WERI-Rb-1 (cell line): ENCODE measurements at regions not wholly inside any gene's neighbourhood (a gene's known extent, or its start where the extent isn't known, plus 50 kb on each side); places are given as distances from the start of the nearest gene placed in this dataset.

Source experiments
- DNase-seq: peaks from one replicate; pipeline ENCODE4 v3.0.0-alpha.2; 2020
- H3K27ac ChIP-seq: fragments of 250-450 bp; sonication (Bioruptor Pico); 2 replicates; pipeline ENCODE4 v1.5.1; 2020; ENCODE audit warnings: mild to moderate bottlenecking, moderate library complexity
- H3K27me3 ChIP-seq: fragments of 250-450 bp; sonication (Bioruptor Pico); 2 replicates; pipeline ENCODE4 v1.5.1; 2021; ENCODE audit warnings: mild to moderate bottlenecking, low read depth, moderate library complexity; ENCODE audit not compliant: insufficient read depth, severe bottlenecking
- H3K36me3 ChIP-seq: fragments of 250-450 bp; sonication (Bioruptor Pico); 2 replicates; pipeline ENCODE4 v1.5.1; 2020; ENCODE audit warnings: mild to moderate bottlenecking, moderate library complexity
- H3K4me3 ChIP-seq: 2 replicates; pipeline ENCODE4 v1.5.1; 2011; ENCODE audit warnings: low read depth, mild to moderate bottlenecking, control low read depth, low read length
- H3K9me3 ChIP-seq: fragments of 250-450 bp; sonication (Bioruptor Pico); 2 replicates; pipeline ENCODE4 v1.5.1; 2021; ENCODE audit warnings: mild to moderate bottlenecking, moderate library complexity; ENCODE audit not compliant: severe bottlenecking
- CTCF ChIP-seq: IDR thresholded peaks from 2 replicates; pipeline ENCODE4 v1.5.1; 2011; ENCODE audit warnings: low read depth, mild to moderate bottlenecking, control low read depth, inconsistent platforms, low read length

- Histone ChIP-seq H3K9me3 (peaks cover 5% of the 10 kb centered on the region), H3K4me3 (no peak overlapping the region), H3K27ac (no peak overlapping the region), H3K36me3 (no peaks in the 10 kb centered on the region), H3K27me3 (peaks cover 8% of the 10 kb centered on the region)
- no peak for TF ChIP-seq CTCF
- DNase-seq: no peak
Measured at GRCh38 chr5:51944500-51945125, 561.4 kb downstream of the ISL1 start.

GRCh38 chr5:51958473-51958872 lies 575.2 kb downstream of the ISL1 start:
- Histone ChIP-seq H3K27ac (no peak overlapping the region), H3K4me3 (no peak overlapping the region), H3K36me3 (no peaks in the 10 kb centered on the region), H3K27me3 (no peaks in the 10 kb centered on the region), H3K9me3 (no peaks in the 10 kb centered on the region)
- no peak for TF ChIP-seq CTCF
- DNase-seq: no peak

DNA sequence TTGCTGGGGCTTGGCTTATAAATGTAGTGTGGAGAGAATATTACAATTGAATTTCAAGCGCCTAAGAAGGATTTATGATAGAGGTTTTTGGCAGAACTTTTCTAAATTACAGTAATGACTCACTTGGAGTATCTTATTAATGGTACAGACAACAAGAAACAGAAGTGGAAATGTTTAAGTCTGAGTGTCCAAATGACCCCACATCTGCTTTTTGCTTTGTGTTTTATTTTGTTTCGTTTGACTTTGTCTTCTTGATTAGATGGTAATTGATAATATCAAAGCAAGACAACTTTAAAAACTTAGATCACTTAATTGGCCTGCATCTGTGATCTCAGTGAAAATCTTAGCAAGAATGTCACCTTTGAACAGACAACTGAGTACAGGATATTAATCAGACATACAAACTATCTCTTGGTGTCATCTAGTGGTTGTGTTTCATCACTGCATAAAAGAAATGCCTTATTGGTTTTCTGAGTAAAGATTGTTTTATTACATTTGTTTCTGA lies 577.4 kb downstream of the ISL1 start:
- no peak for DNase-seq
- Histone ChIP-seq H3K27me3 (no peaks in the 10 kb centered on the region), H3K27ac (no peak overlapping the region), H3K9me3 (no peaks in the 10 kb centered on the region), H3K36me3 (no peaks in the 10 kb centered on the region), H3K4me3 (no peak overlapping the region)
- TF ChIP-seq CTCF: no peak

- H3K27ac ChIP-seq: no peak overlapping the region
- H3K9me3 ChIP-seq: no peaks in the 10 kb centered on the region
- no peak overlapping the region for H3K4me3 ChIP-seq
- DNase-seq: no peak
- no peaks in the 10 kb centered on the region for H3K36me3 ChIP-seq
- no peak for TF ChIP-seq CTCF
- no peaks in the 10 kb centered on the region for H3K27me3 ChIP-seq
Measured at GRCh38 chr5:51961154-51961562, 577.9 kb downstream of the ISL1 start.

DNA sequence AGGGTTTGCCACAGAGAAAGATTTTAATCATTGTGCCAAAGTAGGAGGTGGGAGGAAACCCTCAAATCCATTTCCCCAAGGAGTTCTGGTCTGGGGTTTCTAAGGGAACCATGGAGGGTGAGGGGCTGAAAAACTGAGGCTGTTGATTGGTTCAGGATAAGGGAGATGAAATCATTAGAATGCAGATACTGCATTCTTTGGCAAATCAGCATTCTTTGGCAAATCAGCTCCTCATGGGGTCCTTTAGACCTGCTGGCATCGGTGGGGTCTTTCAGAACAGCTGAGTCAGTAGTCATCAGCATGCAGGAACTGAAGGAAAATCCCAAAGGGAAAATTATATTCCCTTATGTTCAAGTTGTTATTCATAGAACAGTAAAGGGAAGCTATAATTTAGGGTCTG lies 585.5 kb downstream of the ISL1 start:
- Histone ChIP-seq H3K27me3 (no peaks in the 10 kb centered on the region), H3K36me3 (no peaks in the 10 kb centered on the region), H3K4me3 (no peak overlapping the region), H3K27ac (no peak overlapping the region), H3K9me3 (no peaks in the 10 kb centered on the region)
- TF ChIP-seq CTCF: no peak
- no peak for DNase-seq

DNA sequence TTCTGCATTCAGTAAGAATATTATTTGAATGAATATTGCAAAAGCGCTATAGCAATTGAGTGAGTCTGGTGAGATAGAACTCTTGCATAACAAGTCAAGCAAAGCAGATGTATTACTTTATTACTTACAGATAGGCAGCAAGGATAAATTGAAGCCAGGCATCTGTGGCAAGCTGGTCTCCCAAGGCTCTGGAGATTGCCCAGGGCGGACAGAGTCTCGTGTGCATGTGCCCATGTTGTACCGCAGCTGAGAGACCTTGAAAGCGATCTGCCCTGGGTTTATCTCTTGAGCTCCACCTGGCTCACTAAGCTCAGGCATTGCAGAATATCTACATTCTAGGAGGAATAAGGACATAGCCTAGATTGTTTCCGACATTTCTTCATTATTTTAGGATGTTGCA lies 591.6 kb downstream of the ISL1 start:
- Histone ChIP-seq H3K4me3 (no peak overlapping the region), H3K27me3 (no peaks in the 10 kb centered on the region), H3K36me3 (no peaks in the 10 kb centered on the region), H3K27ac (no peak overlapping the region), H3K9me3 (no peaks in the 10 kb centered on the region)
- DNase-seq: no peak
- TF ChIP-seq CTCF: no peak
